Cardiac muscle cell (in vitro differentiated cells and primary cell): ENCODE measurements at regions not wholly inside any gene's neighbourhood (a gene's known extent, or its start where the extent isn't known, plus 50 kb on each side); places are given as distances from the start of the nearest gene placed in this dataset.
A peak's percentile ranks its signal among the peaks of the same experiment; 100 is the strongest.

Experiments
- DNase-seq, 2 donors: peaks; one replicate each; pipeline versions ENCODE4 v3.0.0 to v3.0.0-alpha.2; 2010 to 2017; ENCODE audit warnings: low read depth in 1 of 2, low spot score in 1 of 2
- H3K27ac ChIP-seq: fragments of 200-600 bp; sonication (generic); 2 replicates; pipeline ENCODE4 v1.5.1; 2016
- H3K27me3 ChIP-seq: fragments of 200-600 bp; sonication (generic); 2 replicates; pipeline ENCODE4 v1.6.0; 2016; ENCODE audit warnings: control low read depth
- H3K36me3 ChIP-seq: fragments of 200-600 bp; sonication (generic); 2 replicates; pipeline ENCODE4 v1.5.1; 2016; ENCODE audit warnings: control low read depth
- H3K4me1 ChIP-seq: fragments of 200-600 bp; sonication (generic); 2 replicates; pipeline ENCODE4 v1.8.1; 2017; ENCODE audit warnings: low read depth, mild to moderate bottlenecking, mixed run types
- H3K4me3 ChIP-seq: fragments of 200-600 bp; sonication (generic); 2 replicates; pipeline ENCODE4 v1.5.1; 2016; ENCODE audit warnings: mild to moderate bottlenecking
- H3K9me3 ChIP-seq: fragments of 200-600 bp; sonication (generic); 2 replicates; pipeline ENCODE4 v1.5.1; 2017; ENCODE audit warnings: low read depth, mild to moderate bottlenecking, control low read depth
- CTCF ChIP-seq: IDR thresholded peaks from 2 replicates; pipeline ENCODE4 v1.5.1; 2012; ENCODE audit warnings: low read depth, mild to moderate bottlenecking, low read length

GRCh38 chr1:58395355-58395754, 151.2 kb downstream of the OMA1 start:
- Histone ChIP-seq H3K27me3 (no peaks in the 10 kb centered on the region), H3K36me3 (no peaks in the 10 kb centered on the region), H3K4me3 (no peak overlapping the region), H3K27ac (no peak overlapping the region), H3K9me3 (no peaks in the 10 kb centered on the region), H3K4me1 (no peaks in the 10 kb centered on the region)
- no peak for TF ChIP-seq CTCF
- peak in 1 of 2 donors; percentile 93 for DNase-seq

- H3K36me3 ChIP-seq: no peaks in the 10 kb centered on the region
- DNase-seq: no peak
- no peak for TF ChIP-seq CTCF
These were observed 154.4 kb downstream of the OMA1 start for GRCh38 chr1:58392083-58392482.

GRCh38 chr1:58391514-58391913, 155.0 kb downstream of the OMA1 start:
- TF ChIP-seq CTCF: no peak
- Histone ChIP-seq H3K9me3 (no peaks in the 10 kb centered on the region), H3K4me3 (no peak overlapping the region), H3K4me1 (no peaks in the 10 kb centered on the region), H3K27ac (no peak overlapping the region), H3K36me3 (no peaks in the 10 kb centered on the region), H3K27me3 (no peaks in the 10 kb centered on the region)
- no peak for DNase-seq

More at GRCh38 chr1:58392083-58392482, 154.4 kb downstream of the OMA1 start:
- Histone ChIP-seq H3K27ac (no peak overlapping the region), H3K27me3 (no peaks in the 10 kb centered on the region), H3K9me3 (no peaks in the 10 kb centered on the region), H3K4me1 (no peaks in the 10 kb centered on the region), H3K4me3 (no peak overlapping the region)

GRCh38 chr1:58391056-58391455, 155.5 kb downstream of the OMA1 start:
- no peak overlapping the region for H3K4me3 ChIP-seq
- no peaks in the 10 kb centered on the region for H3K4me1 ChIP-seq
- no peaks in the 10 kb centered on the region for H3K27me3 ChIP-seq
- no peaks in the 10 kb centered on the region for H3K9me3 ChIP-seq
- no peaks in the 10 kb centered on the region for H3K36me3 ChIP-seq
- no peak for DNase-seq
- TF ChIP-seq CTCF: no peak
- H3K27ac ChIP-seq: no peak overlapping the region

GRCh38 chr1:58390091-58390490, 156.4 kb downstream of the OMA1 start:
- Histone ChIP-seq H3K36me3 (no peaks in the 10 kb centered on the region), H3K27me3 (no peaks in the 10 kb centered on the region), H3K27ac (no peak overlapping the region), H3K4me3 (no peak overlapping the region), H3K9me3 (no peaks in the 10 kb centered on the region), H3K4me1 (no peaks in the 10 kb centered on the region)
- no peak for TF ChIP-seq CTCF
- no peak for DNase-seq

- Histone ChIP-seq H3K27ac (no peak overlapping the region), H3K4me1 (no peaks in the 10 kb centered on the region), H3K27me3 (no peaks in the 10 kb centered on the region), H3K4me3 (no peak overlapping the region), H3K9me3 (no peaks in the 10 kb centered on the region), H3K36me3 (no peaks in the 10 kb centered on the region)
- DNase-seq: no peak
- TF ChIP-seq CTCF: no peak
These were observed 166.2 kb downstream of the OMA1 start for GRCh38 chr1:58380345-58380744.
